Adrenal gland (tissue), 5 donors: ENCODE measurements at regions not wholly inside any gene's neighbourhood (a gene's known extent, or its start where the extent isn't known, plus 50 kb on each side); places are given as distances from the start of the nearest gene placed in this dataset.

Source experiments
- CTCF ChIP-seq, 6 experiments: fragments of 450-650 bp in 4 of 6; fragments of 200-600 bp in 2 of 6; sonication (generic) in 1 of 6; IDR thresholded peaks; 1 replicate in 5 of 6; 2 replicates in 1 of 6; pipeline versions ENCODE4 v1.5.1 to v1.8.0; 2016 to 2021; ENCODE audit warnings: antibody characterized with exemption in 6 of 6, mild to moderate bottlenecking in 2 of 6, moderate library complexity in 1 of 6
- POLR2A ChIP-seq, 2 donors: fragments of 450-650 bp; IDR thresholded peaks; one replicate each; pipeline ENCODE4 v1.6.1; 2017; ENCODE audit warnings: antibody characterized with exemption in 2 of 2, mild to moderate bottlenecking in 2 of 2, moderate library complexity in 1 of 2
- donor health status: DM: no; HTN: no; CAD: no.

GRCh38 chr16:76824221-76824620 is 366.8 kb upstream of the MON1B start:
- TF ChIP-seq POLR2A (IDR thresholded peaks at IDR 0.05) (no peak), CTCF (IDR thresholded peaks at IDR 0.05) (no peak)
